ENCODE measurements at regions not wholly inside any gene's neighbourhood (a gene's known extent, or its start where the extent isn't known, plus 50 kb on each side); places are given as distances from the start of the nearest gene placed in this dataset.
"Not testable (repeated sequence)": the region's sequence is repeated elsewhere in the genome, so short reads cannot be mapped to it uniquely, and the experiment has no call there.

DNA sequence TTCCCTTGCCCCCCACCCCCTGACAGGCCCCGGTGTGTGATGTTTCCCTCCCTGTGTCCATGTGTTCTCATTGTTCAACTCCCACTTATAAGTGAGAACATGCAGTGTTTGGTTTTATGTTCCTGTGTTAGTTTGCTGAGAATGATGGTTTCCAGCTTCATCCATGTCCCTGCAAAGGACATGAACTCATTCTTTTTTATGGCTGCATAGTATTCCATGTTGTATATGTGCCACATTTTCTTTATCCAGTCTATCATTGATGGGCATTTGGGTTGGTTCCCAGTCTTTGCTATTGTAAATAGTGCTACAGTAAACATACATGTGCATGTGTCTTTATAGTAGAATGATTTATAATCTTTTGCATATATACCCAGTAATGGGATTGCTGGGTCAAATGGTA lies 287.4 kb downstream of the UTRN start:
- CTCF ChIA-PET (ENCODE audit: partially characterized antibody); H3K4me1 ChIP-seq (replicated peaks in 1 of 4; ENCODE audit: control insufficient read depth in 3 of 4, insufficient read depth in 4 of 4, low read length in 3 of 4); H3K79me1 ChIP-seq (ENCODE audit: low read depth, low read length); H3K23me2 ChIP-seq (ENCODE audit: low read depth, low read length); H3K18ac ChIP-seq (ENCODE audit: extremely low read depth, low read length); H3K9ac ChIP-seq (replicated peaks in 1 of 4; ENCODE audit: extremely low read depth in 1 of 4, low read depth in 3 of 4, low read length in 3 of 4); POLR2A ChIA-PET (ENCODE audit: partially characterized antibody); H3K4me2 ChIP-seq (ENCODE audit: insufficient read depth in 1 of 2, low read depth in 2 of 2, low read length in 2 of 2); H4K91ac ChIP-seq (replicated peaks; ENCODE audit: insufficient read length, low read length); H3K27me3 ChIP-seq (replicated peaks in 1 of 4; ENCODE audit: control insufficient read depth in 3 of 4, extremely low read depth in 1 of 4, insufficient read depth in 3 of 4, low read length in 3 of 4); H4K20me1 ChIP-seq (replicated peaks in 1 of 2; ENCODE audit: control insufficient read depth in 1 of 2, insufficient read depth in 2 of 2, low read length in 2 of 2); H3K4ac ChIP-seq (replicated peaks; ENCODE audit: insufficient read length, low read depth, low read length); H3K27ac ChIP-seq (ENCODE audit: low read depth, low read length); DNase-seq (ENCODE audit: low read depth in 1 of 2, low spot score in 2 of 2); H3K36me3 ChIP-seq (ENCODE audit: control insufficient read depth in 2 of 4, insufficient read depth in 4 of 4, low read length in 3 of 4); H3K4me3 ChIP-seq (ENCODE audit: extremely low read depth in 1 of 4, insufficient read depth in 2 of 4, low read depth in 3 of 4, low read length in 4 of 4); H2BK120ac ChIP-seq (replicated peaks; ENCODE audit: low read depth, low read length); H4K5ac ChIP-seq (ENCODE audit: insufficient read length, low read depth, low read length); H3K14ac ChIP-seq (ENCODE audit: insufficient read length); H2BK5ac ChIP-seq (ENCODE audit: low read depth, low read length); H2BK20ac ChIP-seq (ENCODE audit: low read length); H3K79me2 ChIP-seq (ENCODE audit: control insufficient read depth in 1 of 2, insufficient read depth in 2 of 2, low read length in 2 of 2); H3K23ac ChIP-seq (ENCODE audit: insufficient read length); H3K9me3 ChIP-seq (ENCODE audit: insufficient read depth in 2 of 2, low read depth in 1 of 2, low read length in 1 of 2); H4K8ac ChIP-seq (ENCODE audit: extremely low read depth, insufficient read depth, low read length); H2BK15ac ChIP-seq (ENCODE audit: low read length); FAIRE-seq; H2BK12ac ChIP-seq (ENCODE audit: low read depth, low read length); H2AK5ac ChIP-seq (ENCODE audit: low read depth, low read length); H3K56ac ChIP-seq (replicated peaks; ENCODE audit: insufficient read length, low read depth, low read length); H2AFZ ChIP-seq (ENCODE audit: low read length): not testable (repeated sequence)
- WGBS, 2 experiments (ENCODE audit: extremely low coverage in 1 of 2, insufficient coverage in 1 of 2, insufficient read length in 1 of 2, insufficient replicate concordance in 2 of 2, low coverage in 1 of 2, low lambda C conversion rate in 2 of 2, missing lambda C conversion rate in 1 of 2), result 100% methylated on average over 1 of the region's 1 CpG; no CpG with 5 or more reads in 1 of the 2 experiments

Measured in H1 (cell line).